Adrenal gland (tissue), 5 donors: ENCODE measurements at regions not wholly inside any gene's neighbourhood (a gene's known extent, or its start where the extent isn't known, plus 50 kb on each side); places are given as distances from the start of the nearest gene placed in this dataset.

Experiments
- POLR2A ChIP-seq, 2 donors: fragments of 450-650 bp; IDR thresholded peaks; one replicate each; pipeline ENCODE4 v1.6.1; 2017; ENCODE audit warnings: antibody characterized with exemption in 2 of 2, mild to moderate bottlenecking in 2 of 2, moderate library complexity in 1 of 2
- TF ChIP-seq, protein P1 (sequence below), 6 experiments: fragments of 450-650 bp in 4 of 6; fragments of 200-600 bp in 2 of 6; sonication (generic) in 1 of 6; IDR thresholded peaks; 1 replicate in 5 of 6; 2 replicates in 1 of 6; pipeline versions ENCODE4 v1.5.1 to v1.8.0; 2016 to 2021; ENCODE audit warnings: antibody characterized with exemption in 6 of 6, mild to moderate bottlenecking in 2 of 6, moderate library complexity in 1 of 6
- donor health status: DM: no; HTN: no; CAD: no.

DNA sequence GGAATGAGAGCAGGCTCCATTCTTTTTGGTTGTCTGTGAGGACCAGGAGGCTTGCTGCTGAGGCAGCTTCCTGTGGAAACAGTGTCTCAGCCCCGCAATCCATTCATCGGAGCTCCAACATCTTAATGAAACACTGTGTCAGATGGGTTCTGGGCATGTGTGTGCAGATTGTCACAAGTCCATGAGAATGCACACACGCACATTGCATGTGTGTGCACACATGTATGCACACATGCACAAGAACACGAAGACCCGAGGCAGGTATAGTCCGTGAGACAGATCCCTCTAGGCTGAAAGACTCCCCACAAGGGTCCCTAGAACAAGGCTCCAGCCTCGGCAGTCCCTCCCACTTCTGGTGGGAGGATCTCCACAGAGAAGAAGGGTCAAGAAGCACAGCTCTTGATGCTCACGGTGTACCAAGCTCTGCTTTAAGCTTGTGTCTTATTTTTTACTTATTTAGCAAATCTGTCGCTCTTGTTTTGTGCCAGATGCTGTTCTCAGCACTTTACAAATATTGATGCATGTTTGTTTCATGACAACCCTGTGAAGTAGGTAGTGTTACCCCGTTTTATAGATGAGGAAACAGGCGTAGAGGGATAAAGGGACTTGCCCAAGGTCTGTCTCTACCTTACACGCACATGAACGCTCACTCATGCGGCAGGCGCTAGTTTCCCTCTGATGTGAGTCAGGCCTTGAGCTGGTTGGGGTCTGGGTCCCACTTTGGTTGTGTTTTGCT lies 213.1 kb downstream of the SEC14L1 start:
- TF ChIP-seq, protein P1, sequence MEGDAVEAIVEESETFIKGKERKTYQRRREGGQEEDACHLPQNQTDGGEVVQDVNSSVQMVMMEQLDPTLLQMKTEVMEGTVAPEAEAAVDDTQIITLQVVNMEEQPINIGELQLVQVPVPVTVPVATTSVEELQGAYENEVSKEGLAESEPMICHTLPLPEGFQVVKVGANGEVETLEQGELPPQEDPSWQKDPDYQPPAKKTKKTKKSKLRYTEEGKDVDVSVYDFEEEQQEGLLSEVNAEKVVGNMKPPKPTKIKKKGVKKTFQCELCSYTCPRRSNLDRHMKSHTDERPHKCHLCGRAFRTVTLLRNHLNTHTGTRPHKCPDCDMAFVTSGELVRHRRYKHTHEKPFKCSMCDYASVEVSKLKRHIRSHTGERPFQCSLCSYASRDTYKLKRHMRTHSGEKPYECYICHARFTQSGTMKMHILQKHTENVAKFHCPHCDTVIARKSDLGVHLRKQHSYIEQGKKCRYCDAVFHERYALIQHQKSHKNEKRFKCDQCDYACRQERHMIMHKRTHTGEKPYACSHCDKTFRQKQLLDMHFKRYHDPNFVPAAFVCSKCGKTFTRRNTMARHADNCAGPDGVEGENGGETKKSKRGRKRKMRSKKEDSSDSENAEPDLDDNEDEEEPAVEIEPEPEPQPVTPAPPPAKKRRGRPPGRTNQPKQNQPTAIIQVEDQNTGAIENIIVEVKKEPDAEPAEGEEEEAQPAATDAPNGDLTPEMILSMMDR (IDR thresholded peaks at IDR 0.05) = no peak
- TF ChIP-seq POLR2A (IDR thresholded peaks at IDR 0.05) = no peak
